ENCODE measurements at regions not wholly inside any gene's neighbourhood (a gene's known extent, or its start where the extent isn't known, plus 50 kb on each side); places are given as distances from the start of the nearest gene placed in this dataset.

DNA sequence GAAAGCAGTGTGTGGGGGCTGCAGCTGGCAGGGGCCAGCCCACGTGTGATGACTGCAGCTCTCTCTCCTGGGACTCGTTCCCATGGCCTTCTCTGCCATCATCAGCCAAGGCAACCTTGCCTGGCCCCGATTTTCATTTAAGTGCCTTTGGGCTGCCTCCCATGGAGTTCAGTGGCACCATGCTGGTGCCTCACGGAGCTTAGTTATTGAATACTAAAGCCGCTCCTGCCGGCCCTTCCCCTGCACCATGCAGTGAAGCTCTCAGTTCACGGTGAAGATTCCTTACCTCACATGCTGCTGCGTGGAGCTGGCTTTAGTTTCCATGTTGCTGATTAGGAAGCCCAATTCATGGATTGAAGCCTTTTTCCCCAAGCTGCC, 141.5 kb upstream of the EEPD1 start:
- TF ChIP-seq, protein P1, sequence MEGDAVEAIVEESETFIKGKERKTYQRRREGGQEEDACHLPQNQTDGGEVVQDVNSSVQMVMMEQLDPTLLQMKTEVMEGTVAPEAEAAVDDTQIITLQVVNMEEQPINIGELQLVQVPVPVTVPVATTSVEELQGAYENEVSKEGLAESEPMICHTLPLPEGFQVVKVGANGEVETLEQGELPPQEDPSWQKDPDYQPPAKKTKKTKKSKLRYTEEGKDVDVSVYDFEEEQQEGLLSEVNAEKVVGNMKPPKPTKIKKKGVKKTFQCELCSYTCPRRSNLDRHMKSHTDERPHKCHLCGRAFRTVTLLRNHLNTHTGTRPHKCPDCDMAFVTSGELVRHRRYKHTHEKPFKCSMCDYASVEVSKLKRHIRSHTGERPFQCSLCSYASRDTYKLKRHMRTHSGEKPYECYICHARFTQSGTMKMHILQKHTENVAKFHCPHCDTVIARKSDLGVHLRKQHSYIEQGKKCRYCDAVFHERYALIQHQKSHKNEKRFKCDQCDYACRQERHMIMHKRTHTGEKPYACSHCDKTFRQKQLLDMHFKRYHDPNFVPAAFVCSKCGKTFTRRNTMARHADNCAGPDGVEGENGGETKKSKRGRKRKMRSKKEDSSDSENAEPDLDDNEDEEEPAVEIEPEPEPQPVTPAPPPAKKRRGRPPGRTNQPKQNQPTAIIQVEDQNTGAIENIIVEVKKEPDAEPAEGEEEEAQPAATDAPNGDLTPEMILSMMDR (IDR thresholded peaks at IDR 0.05) = no peak
- TF ChIP-seq SIN3A (IDR thresholded peaks at IDR 0.05; ENCODE audit: borderline replicate concordance, low read depth, low read length) = no peak
- TF ChIP-seq RFX5 (IDR thresholded peaks at IDR 0.05; ENCODE audit: low read length) = no peak

Measured in SK-N-SH (cell line).